HUES6 (cell line): ENCODE measurements at regions not wholly inside any gene's neighbourhood (a gene's known extent, or its start where the extent isn't known, plus 50 kb on each side); places are given as distances from the start of the nearest gene placed in this dataset.

Source experiments
- H3K27ac ChIP-seq: 2 replicates; pipeline ENCODE4 v1.7.0; 2013; ENCODE audit warnings: low read depth, mild to moderate bottlenecking, low read length, inconsistent platforms
- H3K27me3 ChIP-seq: 2 replicates; pipeline ENCODE4 v1.6.1; 2013; ENCODE audit warnings: low read length; ENCODE audit not compliant: control insufficient read depth, insufficient read depth
- H3K36me3 ChIP-seq: 2 replicates; pipeline ENCODE4 v1.6.1; 2013; ENCODE audit warnings: low read length; ENCODE audit not compliant: control insufficient read depth, insufficient read depth
- H3K4me1 ChIP-seq: 2 replicates; pipeline ENCODE4 v1.6.1; 2013; ENCODE audit warnings: low read length; ENCODE audit not compliant: control insufficient read depth, insufficient read depth
- H3K4me3 ChIP-seq: 2 replicates; pipeline ENCODE4 v1.5.1; 2013; ENCODE audit warnings: low read depth, low read length
- H3K9ac ChIP-seq: one replicate; pipeline ENCODE4 v1.6.1; 2013; ENCODE audit warnings: mild to moderate bottlenecking, low read length
- H3K9me3 ChIP-seq: 2 replicates; pipeline ENCODE4 v1.6.1; 2013; ENCODE audit warnings: low read depth, low read length; ENCODE audit not compliant: control insufficient read depth, insufficient read depth

DNA sequence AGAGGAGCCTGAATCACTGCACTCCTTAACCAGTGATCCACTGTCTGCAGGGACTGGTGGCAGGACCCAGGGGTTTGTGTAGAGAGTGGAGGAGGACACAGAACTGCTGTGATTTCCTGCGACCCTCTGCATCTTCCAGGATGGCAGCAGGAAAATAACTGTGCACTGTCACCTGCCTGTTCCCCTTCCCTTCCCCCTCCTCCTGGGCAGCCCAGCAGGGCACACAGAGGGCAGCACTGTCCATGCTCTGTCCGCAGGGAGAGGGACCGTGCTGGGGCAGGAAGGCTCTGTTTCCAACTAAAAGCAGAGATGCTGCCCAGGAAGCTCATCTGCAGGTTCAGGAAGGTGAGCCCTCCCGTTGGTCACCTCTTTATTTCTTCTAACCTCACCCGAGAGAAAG lies 168.7 kb downstream of the ZBTB18 start:
- no peaks in the 10 kb centered on the region for H3K27me3 ChIP-seq
- no peaks in the 10 kb centered on the region for H3K4me1 ChIP-seq
- H3K27ac ChIP-seq = no peak overlapping the region
- no peak overlapping the region for H3K9ac ChIP-seq
- H3K36me3 ChIP-seq = no peaks in the 10 kb centered on the region
- H3K4me3 ChIP-seq = no peak overlapping the region
- peaks cover under 1% of the 10 kb centered on the region; the same call in 1 of the 2 replicates for H3K9me3 ChIP-seq

DNA sequence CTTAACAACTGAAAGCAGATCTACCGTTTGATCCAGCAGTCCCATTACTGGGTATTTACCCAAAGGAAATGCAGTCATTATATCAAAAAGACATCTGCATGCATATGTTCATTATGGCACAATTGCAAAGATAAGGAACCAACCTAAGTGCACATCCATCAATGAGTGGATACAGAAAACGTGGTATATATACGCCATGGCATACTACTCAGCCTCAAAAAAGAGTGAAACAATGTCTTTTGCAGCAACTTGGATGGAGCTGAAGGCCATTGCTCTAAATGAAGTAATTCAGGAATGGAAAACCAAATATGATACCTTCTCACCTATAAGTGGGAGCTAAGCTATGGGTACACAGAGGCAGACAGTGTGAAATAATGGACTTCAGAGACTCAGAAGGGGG lies 169.3 kb downstream of the ZBTB18 start:
- H3K9me3 ChIP-seq = no peaks in the 10 kb centered on the region
- H3K4me3 ChIP-seq = no peak overlapping the region
- H3K27me3 ChIP-seq = no peaks in the 10 kb centered on the region

DNA sequence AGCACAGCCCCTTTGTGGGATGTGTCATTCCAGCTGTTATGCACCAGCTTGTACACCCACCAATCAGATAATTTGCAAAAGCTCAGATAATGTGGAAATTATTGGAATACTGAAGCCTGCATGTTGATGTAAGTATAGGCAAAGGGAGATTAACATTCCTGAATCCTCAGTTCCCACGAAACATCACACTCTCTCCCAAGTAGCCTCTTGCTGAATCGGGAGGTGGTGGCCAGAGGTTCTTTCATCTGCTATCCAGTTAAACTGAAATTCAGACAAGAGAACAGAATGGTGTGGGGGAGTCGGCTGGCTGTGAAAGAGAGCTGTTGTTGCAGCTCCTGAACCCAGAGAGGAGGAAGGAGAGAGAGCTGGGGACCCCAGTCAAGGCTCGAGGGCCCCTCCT lies 170.9 kb downstream of the ZBTB18 start:
- H3K9ac ChIP-seq = no peak overlapping the region
- no peak overlapping the region for H3K27ac ChIP-seq
- no peak overlapping the region for H3K4me3 ChIP-seq
- H3K27me3 ChIP-seq = no peaks in the 10 kb centered on the region
- H3K4me1 ChIP-seq = no peaks in the 10 kb centered on the region
- no peaks in the 10 kb centered on the region for H3K9me3 ChIP-seq
- no peaks in the 10 kb centered on the region for H3K36me3 ChIP-seq

More for the DNA sequence above, 169.3 kb downstream of the ZBTB18 start:
- H3K9ac ChIP-seq = no peak overlapping the region
- no peak overlapping the region for H3K27ac ChIP-seq
- H3K4me1 ChIP-seq = no peaks in the 10 kb centered on the region
- H3K36me3 ChIP-seq = no peaks in the 10 kb centered on the region

DNA sequence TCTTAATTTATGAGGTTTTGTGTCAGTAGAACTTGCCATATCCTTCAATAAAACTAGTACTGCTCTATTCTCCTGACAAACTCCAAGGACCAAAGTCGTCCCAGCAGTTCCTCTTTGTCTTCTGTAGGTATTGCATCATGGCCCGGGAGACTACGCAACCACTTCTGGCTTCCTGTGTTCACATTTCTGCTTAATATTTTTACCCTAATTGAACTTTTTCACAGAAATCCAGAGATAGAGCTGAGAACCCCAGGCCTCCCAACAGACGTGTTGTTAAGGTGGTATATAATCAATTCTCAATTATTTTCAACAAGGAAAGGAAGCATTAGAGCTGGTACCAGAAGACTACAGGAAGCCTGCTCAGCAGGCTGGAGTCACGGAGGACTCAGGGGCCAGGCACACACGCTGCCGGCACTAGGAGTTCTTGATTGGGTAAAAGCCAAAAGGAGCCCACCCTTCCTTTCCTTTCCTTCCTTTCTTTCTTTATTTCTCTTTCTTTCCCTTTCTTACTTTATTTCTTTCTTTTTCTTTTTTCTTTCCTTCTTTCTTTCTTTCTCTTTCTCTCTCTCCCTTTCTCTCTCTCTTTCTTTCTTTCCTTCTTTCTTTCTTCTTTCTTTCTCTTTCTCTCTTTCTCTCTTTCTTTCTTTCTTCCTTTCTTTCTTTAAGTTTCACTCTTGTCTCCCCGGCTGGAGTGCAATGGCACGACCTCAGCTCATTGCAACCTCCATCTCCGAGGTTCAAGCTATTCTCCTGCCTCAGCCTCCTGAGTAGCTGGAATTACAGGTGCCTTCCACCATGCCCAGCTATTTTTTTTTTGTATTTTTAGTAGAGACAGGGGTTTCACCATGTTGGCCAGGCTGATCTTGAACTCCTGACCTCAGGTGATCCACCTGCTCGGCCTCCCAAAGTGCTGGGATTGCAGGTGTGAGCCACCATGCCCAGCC lies 173.7 kb downstream of the ZBTB18 start:
- H3K27ac ChIP-seq = no peak overlapping the region
- H3K27me3 ChIP-seq = no peaks in the 10 kb centered on the region
- no peaks in the 10 kb centered on the region for H3K36me3 ChIP-seq
- H3K4me3 ChIP-seq = no peak overlapping the region
- H3K9ac ChIP-seq = no peak overlapping the region
- no peaks in the 10 kb centered on the region for H3K4me1 ChIP-seq
- no peaks in the 10 kb centered on the region for H3K9me3 ChIP-seq

DNA sequence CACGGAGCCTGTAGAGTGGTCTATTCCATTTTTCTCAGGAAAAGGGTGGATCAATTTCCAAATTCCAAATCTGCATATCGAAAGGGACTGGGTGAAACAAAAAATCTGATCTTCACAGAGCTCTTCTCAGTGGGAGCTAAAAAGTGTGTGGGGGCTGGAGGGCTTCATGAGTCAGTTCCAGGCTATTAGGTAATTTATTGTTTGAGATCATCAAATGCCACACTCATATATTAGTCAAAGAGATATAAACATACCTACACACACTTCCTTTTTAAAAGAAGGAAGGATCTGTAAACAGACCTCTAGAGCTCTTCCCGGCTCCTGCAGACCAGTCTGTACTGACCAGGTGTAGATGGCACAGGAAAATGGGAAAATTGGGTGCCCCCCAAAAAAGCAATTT lies 175.4 kb downstream of the ZBTB18 start:
- no peak overlapping the region for H3K27ac ChIP-seq
- H3K4me3 ChIP-seq = no peak overlapping the region

DNA sequence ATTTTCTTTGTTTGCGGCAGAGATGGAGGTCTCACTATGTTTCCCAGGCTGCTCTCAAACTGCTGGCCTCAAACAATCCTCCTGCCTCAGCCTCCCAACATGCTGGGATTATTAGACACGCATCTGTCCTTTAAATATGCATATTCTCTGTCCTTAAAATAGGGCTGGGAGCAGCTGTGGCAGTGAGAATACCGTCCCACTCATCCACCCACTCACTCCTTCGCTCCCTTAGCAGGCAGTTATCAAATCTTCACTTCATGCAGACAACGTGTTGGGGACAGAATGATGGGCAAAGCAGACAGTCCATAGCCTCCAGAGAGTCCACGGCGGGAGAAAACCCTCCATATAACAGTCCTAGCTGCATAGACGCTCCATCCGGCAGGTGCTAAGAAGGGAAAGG lies 179.4 kb downstream of the ZBTB18 start:
- no peaks in the 10 kb centered on the region for H3K36me3 ChIP-seq
- H3K27ac ChIP-seq = no peak overlapping the region
- H3K9me3 ChIP-seq = no peaks in the 10 kb centered on the region
- no peak overlapping the region for H3K4me3 ChIP-seq
- H3K4me1 ChIP-seq = peaks cover 14% of the 10 kb centered on the region
- H3K27me3 ChIP-seq = peaks cover 17% of the 10 kb centered on the region; the same call in 1 of the 2 replicates
- H3K9ac ChIP-seq = no peak overlapping the region

More for the DNA sequence above, 175.4 kb downstream of the ZBTB18 start:
- no peaks in the 10 kb centered on the region for H3K36me3 ChIP-seq
- peaks cover 6% of the 10 kb centered on the region for H3K4me1 ChIP-seq
- no peaks in the 10 kb centered on the region for H3K9me3 ChIP-seq
- peaks cover 6% of the 10 kb centered on the region; the same call in 1 of the 2 replicates for H3K27me3 ChIP-seq
- H3K9ac ChIP-seq = no peak overlapping the region

DNA sequence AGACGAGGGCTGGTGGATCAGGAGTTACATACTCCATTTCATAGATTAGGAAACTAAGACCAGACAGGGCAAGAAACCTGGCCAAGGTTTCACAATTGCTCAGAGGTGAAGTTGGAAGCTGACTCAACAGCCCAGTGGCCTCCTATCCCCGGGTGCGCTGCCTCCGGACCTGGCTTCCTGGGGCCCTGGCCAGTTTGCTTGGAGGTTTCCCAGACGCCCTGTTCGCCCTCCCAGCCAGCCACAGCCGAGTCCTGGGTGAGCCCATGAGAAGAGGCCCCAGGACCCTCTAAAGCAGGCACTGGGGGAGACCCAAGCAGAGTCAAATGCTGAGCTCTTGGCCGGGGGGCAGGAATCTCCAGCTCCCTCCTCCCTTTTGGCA lies 180.1 kb downstream of the ZBTB18 start:
- Histone ChIP-seq H3K9me3 (no peaks in the 10 kb centered on the region), H3K27ac (no peak overlapping the region), H3K27me3 (peaks cover 17% of the 10 kb centered on the region; the same call in 1 of the 2 replicates), H3K4me1 (peaks cover 14% of the 10 kb centered on the region), H3K4me3 (no peak overlapping the region; the same call in 1 of the 2 replicates), H3K36me3 (no peaks in the 10 kb centered on the region), H3K9ac (no peak overlapping the region)

DNA sequence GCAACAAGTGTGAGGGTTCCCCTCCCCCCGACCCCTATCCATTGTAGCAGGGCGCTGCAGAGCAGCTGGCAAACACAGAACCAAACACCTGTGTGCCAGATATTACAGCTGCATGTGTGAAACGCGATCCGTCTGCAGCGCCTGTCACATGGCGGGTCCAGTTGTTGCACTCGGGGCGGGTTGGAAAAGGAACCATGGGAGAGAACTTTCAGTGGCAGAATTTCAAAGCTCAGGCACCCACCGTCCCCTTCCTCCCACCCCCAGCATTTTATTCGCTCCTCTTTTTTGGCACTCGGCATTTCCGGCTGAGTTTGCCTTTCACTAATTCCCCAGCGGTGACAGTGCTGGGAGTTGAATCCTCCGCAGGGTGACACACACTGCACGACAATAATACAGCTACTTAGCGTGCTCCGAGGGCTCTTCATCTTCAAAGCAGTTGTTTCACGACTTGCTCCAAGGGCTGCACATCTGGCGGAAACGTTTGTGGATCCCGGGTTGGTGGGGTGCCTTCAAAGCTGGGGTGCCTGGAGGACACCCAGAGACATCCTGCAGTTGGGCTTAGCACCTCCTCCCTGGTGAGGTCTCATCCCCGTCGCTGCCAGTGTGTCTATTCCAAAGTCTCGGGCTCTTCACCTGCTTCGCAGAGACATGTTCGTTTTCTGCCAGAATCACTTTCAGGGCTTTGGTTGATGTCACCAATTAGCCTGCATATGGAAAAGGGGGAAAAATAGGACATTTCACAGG lies 180.7 kb downstream of the ZBTB18 start:
- no peak overlapping the region for H3K27ac ChIP-seq
- H3K36me3 ChIP-seq = no peaks in the 10 kb centered on the region
- H3K27me3 ChIP-seq = peaks cover 17% of the 10 kb centered on the region; the same call in 1 of the 2 replicates
- peaks cover 14% of the 10 kb centered on the region for H3K4me1 ChIP-seq
- no peak overlapping the region for H3K9ac ChIP-seq
- H3K9me3 ChIP-seq = no peaks in the 10 kb centered on the region
- peak overlapping the region; percentile 33; the same call in 1 of the 2 replicates for H3K4me3 ChIP-seq

DNA sequence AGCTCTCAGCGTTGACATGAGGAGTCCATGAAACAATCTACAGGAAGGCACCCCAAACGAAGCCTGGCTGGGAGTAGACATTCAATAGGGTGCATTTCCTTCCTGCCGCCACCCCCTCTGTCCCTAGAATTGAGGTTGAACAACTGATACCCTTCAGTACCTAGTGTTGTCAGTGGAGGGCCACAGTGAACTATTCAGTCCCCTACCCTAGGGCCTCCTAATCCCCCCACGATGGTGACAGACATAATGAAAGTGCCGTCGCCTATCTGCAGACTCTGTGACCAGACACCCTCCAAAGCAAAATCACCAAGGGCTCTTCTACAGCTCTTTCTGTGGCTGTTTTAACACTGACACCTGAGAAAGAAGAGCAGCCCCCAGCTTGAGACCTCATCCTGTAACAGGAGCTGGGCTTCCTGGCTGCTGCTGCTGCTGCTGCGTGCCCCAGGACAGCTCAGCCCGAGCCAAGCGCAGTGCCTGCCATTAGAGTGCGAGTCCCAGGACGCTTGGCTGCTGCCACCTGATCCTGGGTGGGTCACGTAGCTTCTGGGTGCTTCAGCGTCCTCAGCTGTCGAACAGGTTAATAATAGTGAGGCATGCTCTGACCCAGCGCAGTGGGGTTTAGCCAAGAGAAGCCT lies 183.0 kb downstream of the ZBTB18 start:
- Histone ChIP-seq H3K4me1 (peaks cover 14% of the 10 kb centered on the region), H3K4me3 (no peak overlapping the region), H3K27ac (no peak overlapping the region), H3K9ac (no peak overlapping the region), H3K36me3 (no peaks in the 10 kb centered on the region), H3K27me3 (peaks cover 17% of the 10 kb centered on the region; the same call in 1 of the 2 replicates), H3K9me3 (no peaks in the 10 kb centered on the region)

DNA sequence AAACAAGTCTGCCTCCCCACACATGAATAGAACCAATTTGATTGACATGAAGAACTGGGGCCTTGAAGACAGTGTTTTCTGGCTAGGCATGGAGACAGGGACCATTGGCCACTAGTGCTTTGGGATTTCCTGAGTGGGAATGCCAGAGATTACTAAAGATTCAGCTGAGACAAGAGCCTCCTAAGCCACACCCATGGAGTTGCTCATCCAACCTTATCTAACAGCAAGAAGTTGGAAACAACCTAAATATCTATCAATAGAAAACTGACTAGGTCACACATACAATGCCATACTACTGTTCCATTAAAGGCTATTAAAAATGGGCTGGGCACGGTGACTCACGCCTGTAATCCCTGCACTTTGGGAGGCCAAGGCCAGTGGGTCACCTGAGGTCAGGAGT lies 184.1 kb downstream of the ZBTB18 start:
- Histone ChIP-seq H3K4me3 (no peak overlapping the region), H3K27ac (no peak overlapping the region), H3K36me3 (no peaks in the 10 kb centered on the region), H3K4me1 (peaks cover 16% of the 10 kb centered on the region), H3K27me3 (peaks cover 17% of the 10 kb centered on the region; the same call in 1 of the 2 replicates), H3K9me3 (no peaks in the 10 kb centered on the region), H3K9ac (no peak overlapping the region)
